GM18907 (cell line): ENCODE measurements at regions not wholly inside any gene's neighbourhood (a gene's known extent, or its start where the extent isn't known, plus 50 kb on each side); places are given as distances from the start of the nearest gene placed in this dataset.

ENCODE experiments used
- ATAC-seq: cut with Tn5 transposase; IDR thresholded peaks from one replicate; pipeline ENCODE4 v1.9.1; 2021; ENCODE audit warnings: mild to moderate bottlenecking, moderate library complexity; ENCODE audit not compliant: unreplicated experiment

GRCh38 chr12:100675432-100675831 lies 101.9 kb downstream of the GAS2L3 start:
- no peak for ATAC-seq

DNA sequence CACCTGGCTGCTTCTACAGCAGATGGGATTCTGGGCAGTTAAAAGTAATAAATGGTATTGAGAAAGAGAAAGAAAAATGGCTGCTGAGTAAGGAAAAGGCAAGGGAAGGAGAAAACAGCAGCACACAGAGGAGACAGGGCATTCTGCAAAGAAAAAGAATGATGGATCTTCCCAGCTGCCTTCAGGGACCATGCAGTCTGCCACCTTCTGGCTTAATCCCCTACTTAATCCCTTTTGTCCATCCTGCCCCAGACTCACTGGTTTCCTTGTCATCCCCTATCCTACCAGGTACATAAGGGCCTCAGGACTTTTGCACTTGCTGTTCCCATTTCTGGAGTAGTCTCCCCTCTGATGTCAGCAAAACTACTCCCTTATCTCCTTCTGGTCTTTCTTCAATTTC lies 107.6 kb downstream of the GAS2L3 start:
- ATAC-seq: no peak

DNA sequence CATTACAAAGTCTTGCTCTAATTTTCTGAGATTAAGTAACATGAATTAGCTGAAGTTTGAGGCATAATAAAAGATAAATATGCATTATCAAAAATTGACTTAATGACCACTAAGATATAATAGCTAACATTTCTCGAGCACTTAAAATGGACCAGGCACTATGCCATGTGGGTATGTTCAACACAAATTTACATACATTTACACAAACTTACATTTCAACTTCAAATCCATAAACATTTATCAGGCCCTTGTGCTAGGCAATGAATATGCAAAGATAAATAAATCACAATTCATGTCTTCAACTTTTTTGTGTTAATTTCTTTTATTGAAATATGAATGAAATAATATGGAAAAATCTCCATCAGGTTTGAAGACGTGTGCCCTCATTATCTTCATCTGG lies 108.7 kb downstream of the GAS2L3 start:
- ATAC-seq: no peak

- no peak for ATAC-seq
Measured at GRCh38 chr12:100687686-100688085, 106.9 kb upstream of the ANO4 start.

GRCh38 chr12:100688451-100688864 lies 106.1 kb upstream of the ANO4 start:
- no peak for ATAC-seq

- ATAC-seq: no peak
Measured at GRCh38 chr12:100692502-100692901, 102.1 kb upstream of the ANO4 start.

GRCh38 chr12:100698518-100698917 lies 96.1 kb upstream of the ANO4 start:
- no peak for ATAC-seq

- ATAC-seq: peak; percentile 96
Measured at GRCh38 chr12:100699209-100699608, 95.4 kb upstream of the ANO4 start.

- no peak for ATAC-seq
Measured at GRCh38 chr12:100703337-100703736, 91.2 kb upstream of the ANO4 start.

GRCh38 chr12:100703868-100704267 lies 90.7 kb upstream of the ANO4 start:
- no peak for ATAC-seq

GRCh38 chr12:100706033-100706432 lies 88.5 kb upstream of the ANO4 start:
- ATAC-seq: no peak

DNA sequence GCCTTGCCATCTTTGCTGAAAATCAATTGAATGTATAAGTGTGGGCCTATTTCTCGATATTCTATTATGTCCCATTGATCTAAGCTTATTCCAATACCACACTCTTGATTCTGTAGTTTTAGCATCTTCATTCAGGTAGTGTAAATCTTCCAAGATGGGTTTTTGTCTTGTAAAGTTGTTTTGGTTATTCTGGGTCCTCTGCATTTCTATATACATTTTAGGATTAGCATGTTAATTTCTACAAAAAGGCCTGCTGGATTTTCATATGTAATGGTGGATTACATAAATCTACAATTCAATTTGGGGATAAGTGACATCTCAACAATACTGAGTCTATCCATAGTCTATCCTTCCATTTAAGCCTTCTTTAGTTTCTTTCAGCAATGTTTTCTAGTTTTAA lies 86.0 kb upstream of the ANO4 start:
- no peak for ATAC-seq

DNA sequence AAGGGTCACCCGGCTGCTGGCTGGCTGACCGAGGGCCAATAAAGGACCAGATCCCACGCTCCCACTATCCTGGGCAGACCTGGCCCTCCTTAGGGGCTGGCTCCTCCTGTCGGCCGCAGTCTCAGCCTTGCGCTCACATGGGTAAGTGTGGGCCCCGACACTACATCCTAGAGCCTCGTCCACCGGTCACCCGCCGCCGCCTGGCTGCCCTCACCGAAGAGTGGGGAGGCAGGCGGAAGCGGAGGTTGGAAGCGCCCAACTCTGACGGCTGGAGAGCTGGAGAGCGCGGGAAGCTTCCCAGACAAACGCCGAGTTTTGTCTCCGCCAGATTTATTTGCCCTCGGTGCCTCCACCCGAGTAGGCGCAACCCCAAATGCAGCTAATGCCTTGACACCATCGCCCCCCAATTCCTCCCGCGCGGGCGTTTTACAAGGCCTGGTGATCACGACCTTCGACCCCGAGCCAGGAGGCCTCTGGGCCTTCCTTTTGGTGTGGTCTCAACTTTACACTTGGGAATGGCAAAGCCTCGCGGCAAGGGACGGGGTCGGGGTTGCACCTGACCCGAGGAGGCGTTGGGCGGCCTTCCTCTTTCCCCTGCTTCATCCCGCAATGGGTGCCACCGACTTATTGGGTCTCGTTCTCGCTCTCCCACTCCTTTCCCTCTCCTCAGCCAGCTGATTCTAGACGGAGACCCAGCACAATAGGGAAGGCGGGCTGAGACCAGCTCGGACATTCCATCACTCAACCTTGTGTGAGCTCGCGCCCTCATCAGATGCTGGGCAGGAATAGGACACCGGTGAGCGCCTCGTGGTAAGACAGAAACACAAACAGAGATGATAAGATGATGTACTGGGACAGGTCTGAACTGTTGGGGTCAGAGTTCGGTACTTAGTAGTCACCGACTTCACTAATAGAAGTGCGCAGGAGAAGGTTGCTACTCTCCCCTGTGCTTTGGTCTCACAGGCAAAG lies 78.3 kb upstream of the ANO4 start:
- no peak for ATAC-seq

GRCh38 chr12:100716945-100717732 lies 77.4 kb upstream of the ANO4 start:
- no peak for ATAC-seq

GRCh38 chr12:100717733-100718067 lies 76.9 kb upstream of the ANO4 start:
- no peak for ATAC-seq

GRCh38 chr12:100718187-100718586 lies 76.4 kb upstream of the ANO4 start:
- ATAC-seq: no peak

- ATAC-seq: no peak
Measured at GRCh38 chr12:100720016-100720654, 74.4 kb upstream of the ANO4 start.

DNA sequence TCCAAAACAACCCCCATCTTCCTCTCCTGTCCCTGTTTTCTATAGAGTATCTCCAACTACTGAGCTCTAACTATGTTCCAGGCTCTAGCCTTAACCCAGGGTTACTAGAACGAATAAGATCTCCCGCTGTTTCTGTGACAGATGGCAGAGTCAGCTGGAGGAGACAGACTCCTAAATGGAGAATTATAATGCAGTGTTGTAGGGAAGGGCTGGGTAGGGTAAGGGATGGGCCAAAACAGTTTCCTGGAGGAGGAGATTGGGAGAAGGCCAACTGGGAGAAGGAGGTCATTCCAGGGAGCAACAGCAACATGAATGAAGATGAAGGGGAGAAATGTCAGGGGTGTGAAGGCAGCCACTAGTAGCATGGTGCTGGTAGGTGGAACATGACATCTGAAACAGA lies 73.4 kb upstream of the ANO4 start:
- ATAC-seq: no peak

GRCh38 chr12:100724071-100724470 lies 70.5 kb upstream of the ANO4 start:
- no peak for ATAC-seq

DNA sequence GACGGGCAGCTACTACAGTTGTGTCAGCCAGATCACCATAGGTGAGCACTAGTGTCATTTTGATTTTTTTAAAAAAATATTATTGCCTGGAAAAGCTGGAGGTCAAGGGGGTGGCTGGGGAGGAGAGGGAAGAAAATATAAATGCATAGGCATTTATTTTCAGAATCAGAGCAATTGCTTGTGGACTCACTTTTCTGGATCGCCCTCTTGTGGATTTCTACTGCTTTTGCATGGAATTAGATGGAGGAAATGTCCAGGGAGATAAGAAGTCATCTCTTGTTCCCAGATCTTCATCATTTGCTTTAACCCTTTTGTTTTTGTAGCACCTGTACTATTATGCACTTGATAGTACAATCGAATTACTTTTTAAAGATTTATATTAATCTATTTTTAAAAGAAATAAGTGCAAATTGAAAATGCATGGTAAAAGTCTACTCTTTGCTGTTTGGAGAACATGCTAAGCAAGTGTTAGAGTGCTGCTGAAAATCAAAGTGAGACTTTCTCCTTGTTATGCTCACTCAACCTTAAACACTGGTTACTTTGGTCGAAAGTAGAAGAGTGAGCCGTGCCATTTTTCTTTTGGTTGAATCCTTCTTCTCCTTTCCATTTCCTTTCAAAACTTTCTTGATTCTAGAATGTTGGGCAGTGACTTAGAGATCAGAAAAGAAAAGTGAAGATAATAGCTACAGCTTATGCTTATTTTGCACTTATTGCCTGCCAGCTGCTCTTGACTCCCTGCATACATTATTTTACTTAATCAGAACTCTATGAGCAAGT lies 60.6 kb upstream of the ANO4 start:
- ATAC-seq: peak; percentile 69

DNA sequence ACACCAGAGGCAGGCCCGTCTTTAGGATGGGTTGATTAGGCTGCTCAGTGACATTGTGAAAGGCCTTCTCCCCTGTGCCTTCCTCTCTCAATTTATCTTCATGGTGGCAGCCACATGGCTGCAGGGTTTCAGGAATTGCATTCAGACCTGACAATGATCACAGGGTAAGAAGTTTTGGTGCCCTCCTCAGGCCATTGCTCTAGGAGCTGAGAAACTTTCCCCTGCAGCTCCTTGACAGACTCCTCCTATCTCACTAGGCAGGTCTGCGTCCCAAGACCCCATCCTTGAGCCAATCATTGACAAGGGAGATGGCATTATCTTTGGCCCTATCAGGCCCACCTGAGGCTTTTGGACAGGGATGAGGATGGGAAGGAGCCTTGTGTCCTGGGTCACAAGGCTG lies 57.4 kb upstream of the ANO4 start:
- ATAC-seq: no peak
